ENCODE measurements at regions not wholly inside any gene's neighbourhood (a gene's known extent, or its start where the extent isn't known, plus 50 kb on each side); places are given as distances from the start of the nearest gene placed in this dataset.

- TF ChIP-seq POLR2A (conservative IDR thresholded peaks at IDR 0.05) (no peak), CREB3 (tag; conservative IDR thresholded peaks at IDR 0.05; ENCODE audit: low read depth) (no peak), NR2C2 (CRISPR knock-in tag; IDR thresholded peaks at IDR 0.05) (no peak), NR2C2 (tag; IDR thresholded peaks at IDR 0.05) (no peak)
Measured at GRCh38 chr4:23412701-23413100, 477.1 kb downstream of the PPARGC1A start.

Data from K562 (cell line).